Right ventricle myocardium superior (tissue), 1 donor: ENCODE measurements at regions not wholly inside any gene's neighbourhood (a gene's known extent, or its start where the extent isn't known, plus 50 kb on each side); places are given as distances from the start of the nearest gene placed in this dataset.

Experiments
- ATAC-seq: fragments of 200-7000 bp; cut with Tn5 transposase; one replicate; pipeline ENCODE4 v1.9.1; 2020; ENCODE audit warnings: mild to moderate bottlenecking; ENCODE audit not compliant: poor library complexity
- DNase-seq: peaks from one replicate; pipeline ENCODE4 v3.0.0-alpha.2; 2020
- intact Hi-C: fragments of 100-400 bp; cut with DNase I; formaldehyde crosslinking; loops from one replicate; pipeline ENCODE4 v1.11.2; 2022
- donor health status: DM: no; HTN: yes; CAD: no; lungs with severe emphysema.

DNA sequence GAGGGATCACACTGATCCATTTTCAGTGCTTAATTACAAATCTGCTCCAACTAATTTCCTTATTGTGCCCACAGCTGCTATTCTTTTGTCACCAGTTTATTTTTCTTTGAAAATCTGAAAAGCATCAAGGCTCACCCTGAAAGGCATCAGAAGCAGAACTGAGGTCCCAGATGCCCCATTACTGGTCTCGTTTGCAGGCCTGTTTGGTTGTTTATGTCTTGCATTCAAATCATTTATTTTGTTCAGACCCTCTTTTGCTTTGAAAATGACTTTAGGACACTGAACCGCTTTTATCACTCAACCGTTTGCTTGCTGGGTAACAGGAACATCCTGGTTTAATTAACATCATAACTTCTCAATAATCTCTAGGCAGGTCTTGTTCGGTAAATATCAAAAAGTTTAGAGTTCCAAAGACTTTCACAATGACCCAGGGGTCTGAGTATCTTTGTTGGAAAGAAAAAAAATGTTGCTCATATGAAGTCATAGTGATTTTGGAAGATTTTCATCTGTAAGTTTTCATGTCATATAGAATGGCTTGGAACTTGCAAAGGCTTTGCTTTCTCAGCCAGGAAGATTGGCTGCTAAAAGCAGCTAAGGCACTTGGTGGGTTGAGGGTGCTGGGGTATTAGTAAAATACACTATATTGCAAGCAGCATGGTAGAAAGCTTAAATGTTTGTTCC, 398.3 kb upstream of the NPVF start:
- no peak for ATAC-seq
- intact Hi-C loops: no loop called here

DNA sequence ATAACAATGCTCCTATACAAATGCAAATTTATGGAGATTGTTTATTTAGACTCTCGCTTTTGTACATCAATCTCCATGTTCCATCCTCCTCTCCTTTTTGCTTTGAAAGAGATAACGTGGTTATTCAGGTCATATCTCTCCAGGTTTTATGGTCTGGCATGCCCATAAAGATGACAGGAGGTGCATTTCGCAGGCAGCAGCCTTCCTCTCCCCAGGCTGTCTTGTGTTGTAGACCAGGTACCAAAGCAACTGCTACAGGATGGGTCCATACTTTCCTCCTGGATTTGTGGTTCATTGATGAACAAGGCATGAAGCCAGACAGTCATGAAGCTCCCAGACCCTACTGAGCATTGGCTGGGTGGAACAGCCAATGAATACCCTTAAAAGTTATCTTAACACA, 400.2 kb upstream of the NPVF start:
- DNase-seq (no peak), ATAC-seq (no peak)
- intact Hi-C loops: no loop called here

More for the DNA sequence above, 398.3 kb upstream of the NPVF start:
- DNase-seq: no peak

DNA sequence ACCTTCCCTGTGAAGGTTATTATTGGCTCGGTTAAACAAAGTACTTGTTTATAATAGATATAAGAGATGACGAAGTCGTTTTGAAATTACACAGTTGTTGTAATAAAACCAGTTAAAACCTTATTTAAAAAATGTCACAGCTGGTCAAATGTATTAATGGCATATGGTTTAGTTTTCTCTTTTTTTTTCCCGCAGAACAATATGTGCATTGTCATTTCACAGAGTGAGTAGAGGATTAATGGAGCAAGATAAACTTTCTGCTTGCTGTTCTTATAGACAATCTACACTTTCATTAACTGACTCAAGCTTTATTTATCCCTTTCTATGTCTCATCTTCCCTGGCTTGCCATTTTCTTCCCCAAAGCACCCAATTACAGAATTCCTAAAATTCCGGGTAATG, 404.3 kb upstream of the NPVF start:
- DNase-seq (no peak), ATAC-seq (no peak)
- intact Hi-C loops: no loop called here

DNA sequence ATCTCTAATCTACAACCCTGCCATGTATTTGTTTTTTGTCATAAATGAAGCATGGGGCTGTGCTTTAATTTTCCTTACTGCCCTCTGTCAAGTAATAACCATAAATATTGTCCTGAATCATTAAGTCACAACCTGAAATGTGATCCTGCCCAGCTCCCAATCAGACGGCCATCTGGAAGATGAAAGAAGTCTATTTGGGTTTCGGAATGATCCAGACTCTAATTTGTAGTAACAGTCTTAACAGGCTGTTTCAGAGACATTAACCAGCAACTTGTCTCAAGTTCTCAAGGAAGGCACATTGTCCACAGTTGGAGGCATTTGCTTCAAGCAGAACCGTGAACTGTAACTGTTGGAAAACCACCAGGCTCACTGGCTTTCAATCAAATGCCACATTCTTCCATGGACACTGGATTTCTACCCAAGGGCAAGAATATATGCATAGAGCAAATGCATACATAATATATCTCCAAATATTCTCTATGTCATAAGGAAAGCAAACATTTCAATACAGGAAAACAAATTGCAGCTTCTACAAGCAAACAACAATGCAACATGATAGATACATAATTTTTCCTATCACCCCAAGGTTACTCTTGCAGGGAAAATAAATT, 405.2 kb upstream of the NPVF start:
- DNase-seq (no peak), ATAC-seq (no peak)
- intact Hi-C loops: no loop called here

DNA sequence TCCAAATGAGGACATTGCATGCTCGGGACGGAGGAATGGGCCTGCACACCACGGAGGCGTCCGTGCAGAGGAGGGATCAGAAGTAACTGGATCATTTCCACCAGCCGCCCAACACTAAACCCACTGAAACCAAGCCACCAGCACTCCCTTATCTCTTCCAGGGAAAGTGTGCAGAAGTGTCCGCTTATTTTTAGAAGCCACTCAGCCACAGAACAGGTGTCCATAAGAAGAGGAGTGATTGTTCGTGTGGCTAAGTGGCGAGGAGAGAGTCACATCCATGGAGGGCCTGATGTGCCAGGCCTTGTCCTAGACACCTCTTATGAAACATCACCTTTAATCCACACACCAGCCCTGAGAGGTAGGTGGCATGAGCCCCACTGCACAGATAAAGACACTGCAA, 407.9 kb upstream of the NPVF start:
- ATAC-seq: peak; percentile 69
- intact Hi-C loops: no loop called here
- no peak for DNase-seq

DNA sequence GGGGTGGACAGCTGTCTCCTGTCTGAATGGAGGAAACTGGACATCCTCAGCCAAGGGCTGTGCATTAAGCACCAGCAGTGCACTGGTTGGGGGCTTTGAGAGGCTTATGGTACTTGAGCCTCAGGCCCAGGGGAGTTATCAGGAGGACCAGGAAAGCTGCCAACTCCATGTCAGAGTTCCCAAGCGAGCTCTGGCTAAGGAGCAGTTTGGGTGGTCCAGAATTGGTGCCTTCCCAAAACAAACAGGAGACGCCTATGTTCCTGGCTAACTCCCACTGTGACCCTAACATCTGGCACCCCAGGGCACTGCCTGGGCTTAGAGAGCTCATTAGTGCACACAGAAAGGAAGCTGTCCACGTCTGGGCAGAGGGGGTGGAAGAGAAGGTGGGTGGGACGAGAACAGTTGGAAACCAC, 408.6 kb upstream of the NPVF start:
- DNase-seq (peak; percentile 66), ATAC-seq (peak; percentile 69)
- intact Hi-C loops: no loop called here

DNA sequence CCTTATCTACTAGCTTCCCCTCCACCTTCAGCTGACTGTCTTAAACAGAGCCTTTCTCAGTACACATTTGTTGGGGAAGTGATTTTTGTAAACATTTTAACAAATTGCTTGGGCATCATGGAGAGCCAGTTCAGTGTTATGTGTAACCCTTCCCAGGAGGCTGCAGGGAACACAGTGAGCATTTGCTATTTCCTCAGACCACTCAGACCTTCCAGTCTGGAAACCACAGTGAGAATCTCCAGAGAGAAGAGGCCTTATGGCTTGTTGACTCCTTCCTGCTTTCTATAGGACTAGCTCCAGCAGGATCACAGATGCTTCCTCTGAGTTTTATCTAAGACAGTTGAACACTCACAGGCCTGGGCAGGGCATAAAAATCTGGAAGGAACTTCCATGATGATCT, 409.8 kb upstream of the NPVF start:
- intact Hi-C loops: no loop called here
- ATAC-seq: peak; percentile 14

DNA sequence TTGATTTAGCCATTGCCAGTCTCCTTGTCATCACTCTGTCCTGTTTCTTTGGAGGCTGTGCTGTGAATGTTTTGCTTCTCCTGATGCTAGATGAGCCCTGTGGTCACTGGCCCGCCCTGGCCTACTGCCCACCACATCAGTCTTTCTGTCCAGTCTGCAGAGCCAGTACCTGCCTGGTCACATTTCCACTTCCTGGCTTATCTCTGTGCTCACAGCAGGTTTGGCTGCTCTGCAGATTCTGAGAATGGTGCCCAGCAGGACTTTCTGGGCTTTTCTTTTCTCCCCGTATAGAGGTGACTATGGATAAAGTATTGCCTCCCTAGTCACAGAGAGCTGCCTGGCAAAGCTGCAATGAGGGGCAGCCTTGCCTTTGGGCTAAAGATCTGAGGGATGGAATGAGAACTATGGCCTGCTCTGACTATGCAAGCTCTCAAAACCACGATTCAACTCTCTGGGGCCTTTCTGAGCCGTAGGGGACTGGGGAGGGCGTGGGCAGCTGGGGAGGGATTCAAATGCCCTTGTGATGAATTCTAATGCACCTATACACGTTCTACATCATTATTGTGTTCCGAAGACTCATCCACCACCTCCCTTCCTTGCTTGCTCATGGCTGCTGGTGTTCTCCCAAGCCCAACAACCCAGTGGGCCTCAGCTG, 410.4 kb upstream of the NPVF start:
- ATAC-seq: no peak
- DNase-seq: no peak
- intact Hi-C loops: no loop called here

More for the DNA sequence above, 409.8 kb upstream of the NPVF start:
- DNase-seq: no peak

DNA sequence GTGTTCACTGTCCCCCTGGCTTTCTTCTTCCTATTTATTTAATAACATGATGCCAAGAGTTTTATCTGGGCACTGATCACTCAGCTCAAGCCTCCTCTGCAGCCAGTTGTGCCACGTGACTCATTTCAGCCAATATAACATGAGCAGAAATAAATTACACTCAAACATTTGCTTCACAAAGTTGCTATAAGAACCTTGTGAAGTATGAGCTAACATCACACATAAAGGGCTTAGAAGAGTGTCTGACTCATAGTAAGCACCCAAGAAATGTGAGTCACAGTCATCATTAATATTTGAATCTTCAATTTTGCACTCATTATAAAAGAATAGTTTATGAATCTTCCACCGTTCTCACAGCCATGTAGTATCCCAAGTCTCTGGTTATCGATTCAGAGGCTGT, 414.6 kb upstream of the NPVF start:
- intact Hi-C loops: no loop called here
- ATAC-seq (no peak), DNase-seq (no peak)

DNA sequence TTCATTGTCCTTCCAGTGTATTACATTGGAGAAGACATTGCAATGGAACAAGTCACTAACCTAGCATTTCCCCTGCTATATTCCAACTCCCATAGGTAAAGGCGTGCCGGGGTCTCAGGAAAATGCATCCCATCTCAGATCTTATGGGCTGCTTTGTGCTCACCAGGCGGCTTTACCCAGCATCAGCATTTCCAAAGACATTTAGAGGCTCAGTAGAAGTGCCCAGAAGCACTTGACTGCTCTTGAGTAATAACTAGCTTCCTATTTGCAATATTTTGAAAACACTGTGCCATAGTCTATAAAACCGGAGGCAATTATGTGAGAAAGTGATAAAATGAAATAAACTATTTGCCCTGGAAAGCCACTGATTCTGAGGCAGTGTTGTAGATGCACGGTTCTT, 415.0 kb upstream of the NPVF start:
- no peak for DNase-seq
- intact Hi-C loops: no loop called here
- ATAC-seq: peak; percentile 50

DNA sequence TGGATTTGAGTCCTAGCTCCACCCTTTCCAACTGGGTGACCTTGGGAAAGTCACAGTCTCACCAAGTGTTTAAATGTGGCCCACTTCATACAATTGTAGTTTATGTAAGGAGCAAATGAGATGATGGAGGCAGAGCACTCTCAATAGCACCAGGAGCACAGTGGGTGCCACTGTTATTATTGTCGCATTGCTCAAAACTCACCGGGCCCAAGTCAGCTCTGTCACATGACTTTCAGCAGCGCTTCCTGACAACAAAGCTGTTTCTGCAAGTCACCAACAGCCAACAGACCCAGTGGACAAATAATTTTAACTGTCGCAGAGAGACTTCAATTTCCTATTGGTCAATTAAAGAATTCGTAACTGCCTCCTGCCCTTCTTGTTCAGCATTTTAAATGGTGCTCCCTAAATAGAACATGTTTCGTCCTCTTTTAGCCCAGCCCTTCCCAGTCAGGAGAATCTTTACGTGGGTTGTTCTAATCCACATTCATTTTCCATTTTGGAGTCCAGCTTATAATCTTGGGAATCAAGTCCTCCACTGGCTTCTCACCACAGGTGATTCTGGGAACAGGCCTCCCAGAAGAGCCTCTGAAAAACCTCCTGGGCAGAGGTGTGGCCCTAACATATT, 415.6 kb upstream of the NPVF start:
- no peak for DNase-seq
- intact Hi-C loops: no loop called here
- peak; percentile 38 for ATAC-seq

DNA sequence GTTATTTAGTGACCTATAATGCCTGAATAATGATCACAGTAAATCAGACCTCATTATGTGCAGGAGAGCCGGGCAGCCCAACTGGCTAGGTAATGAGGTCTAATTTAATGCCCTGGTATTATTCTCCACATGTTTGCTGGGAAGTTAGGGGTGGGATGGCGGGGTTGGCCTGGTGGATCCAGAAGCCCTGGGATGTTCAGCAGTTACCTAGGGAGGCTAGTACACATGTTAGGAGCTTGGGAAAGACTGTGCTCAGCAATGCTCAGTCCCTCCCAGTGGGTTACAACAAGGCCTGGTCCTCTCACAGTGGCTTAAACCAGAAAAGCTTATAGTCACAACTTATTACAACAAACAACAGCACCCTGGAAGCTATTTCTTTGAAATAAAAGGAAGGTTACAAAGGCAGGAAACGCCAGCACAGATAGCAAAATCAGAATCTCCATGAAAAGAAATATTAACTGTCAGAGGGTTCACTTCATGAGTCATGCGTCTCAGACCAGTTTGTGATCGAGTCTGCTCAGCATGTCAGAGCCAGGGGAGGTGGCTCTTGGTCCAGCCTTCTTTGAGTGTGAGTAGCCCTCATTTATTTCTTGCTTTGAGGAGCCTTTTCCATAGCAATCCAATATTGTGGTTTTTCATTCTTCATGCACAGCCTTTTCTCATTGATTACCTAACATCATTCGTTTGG, 418.6 kb upstream of the NPVF start:
- no peak for ATAC-seq
- intact Hi-C loops: no loop called here
- no peak for DNase-seq

DNA sequence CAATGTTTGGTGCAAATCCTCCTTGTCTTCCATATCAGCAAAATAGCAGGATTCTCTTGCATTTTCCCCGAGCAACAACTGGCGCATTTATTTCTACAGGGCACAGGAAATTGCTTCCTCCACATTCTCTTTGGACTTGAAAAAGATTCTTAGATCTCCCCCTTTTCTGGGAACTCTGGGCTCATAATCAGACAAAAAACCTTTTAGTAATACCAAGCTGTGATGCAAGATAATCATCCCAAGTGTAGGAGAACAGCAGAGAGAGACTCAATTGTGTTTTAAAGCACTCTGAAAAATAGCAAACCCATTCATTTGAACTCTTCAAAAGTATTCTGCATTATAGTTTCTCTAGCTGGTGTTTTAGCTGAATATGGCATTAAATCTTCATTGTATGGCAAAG, 419.6 kb upstream of the NPVF start:
- DNase-seq (no peak), ATAC-seq (no peak)
- intact Hi-C loops: no loop called here

DNA sequence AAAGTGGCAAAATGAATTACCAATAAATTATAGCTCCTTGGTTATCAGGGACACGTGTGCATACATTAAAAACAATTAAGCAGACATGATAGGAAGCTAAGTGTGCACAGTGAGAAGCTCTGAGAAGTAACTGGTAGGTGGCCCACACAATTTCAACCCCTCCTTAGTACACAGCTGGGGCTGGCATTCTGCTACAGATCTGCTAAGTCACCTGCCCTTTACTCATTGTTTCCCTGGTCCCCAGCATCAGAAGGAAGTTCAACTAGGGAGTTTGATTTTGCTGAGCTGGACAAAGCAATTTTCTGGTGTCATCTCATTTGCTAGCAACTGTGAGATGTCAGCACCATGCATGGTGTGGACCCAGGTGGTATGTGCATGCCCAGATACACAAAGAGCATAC, 424.1 kb upstream of the NPVF start:
- intact Hi-C loops: no loop called here
- no peak for ATAC-seq

DNA sequence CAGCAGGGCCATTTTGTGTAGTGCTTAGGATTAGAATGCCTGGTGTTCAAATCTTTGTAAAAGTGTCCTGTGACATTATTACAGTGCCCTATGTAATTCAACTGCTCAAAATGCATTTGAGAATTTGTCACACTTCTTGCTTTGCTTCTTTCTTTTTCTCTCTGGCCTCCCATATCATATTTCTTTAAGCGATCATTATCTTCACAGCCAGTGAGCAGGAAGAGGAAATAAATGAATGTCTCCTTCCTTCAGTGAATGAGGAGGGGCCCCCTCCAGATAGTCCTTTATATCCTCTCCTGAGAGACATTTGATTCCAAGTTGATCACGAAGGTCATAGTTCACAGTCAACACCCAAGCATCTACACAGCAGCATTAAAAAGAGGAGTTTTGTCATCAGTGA, 425.1 kb upstream of the NPVF start:
- intact Hi-C loops: no loop called here
- DNase-seq (no peak), ATAC-seq (no peak)

More for the DNA sequence above, 424.1 kb upstream of the NPVF start:
- no peak for DNase-seq

DNA sequence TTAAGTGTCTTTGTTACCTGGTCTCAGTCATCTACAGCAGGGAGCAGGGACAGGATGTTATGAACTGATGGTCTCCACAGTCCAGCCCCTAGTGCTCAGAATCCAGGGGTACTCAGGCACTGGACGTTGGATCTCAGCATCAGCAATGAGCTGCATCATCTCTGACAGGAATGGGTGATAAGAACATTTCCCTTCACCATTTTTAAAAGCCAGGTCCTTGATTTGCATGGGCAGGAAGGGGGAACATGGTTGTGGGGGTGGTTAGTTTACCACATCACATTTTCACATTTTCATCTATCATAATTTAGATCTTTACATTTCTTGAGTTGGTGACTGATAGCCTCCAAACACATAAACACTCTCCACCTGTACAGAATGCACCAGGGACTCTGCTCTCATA, 427.8 kb upstream of the NPVF start:
- intact Hi-C loops: no loop called here
- no peak for ATAC-seq
- no peak for DNase-seq

DNA sequence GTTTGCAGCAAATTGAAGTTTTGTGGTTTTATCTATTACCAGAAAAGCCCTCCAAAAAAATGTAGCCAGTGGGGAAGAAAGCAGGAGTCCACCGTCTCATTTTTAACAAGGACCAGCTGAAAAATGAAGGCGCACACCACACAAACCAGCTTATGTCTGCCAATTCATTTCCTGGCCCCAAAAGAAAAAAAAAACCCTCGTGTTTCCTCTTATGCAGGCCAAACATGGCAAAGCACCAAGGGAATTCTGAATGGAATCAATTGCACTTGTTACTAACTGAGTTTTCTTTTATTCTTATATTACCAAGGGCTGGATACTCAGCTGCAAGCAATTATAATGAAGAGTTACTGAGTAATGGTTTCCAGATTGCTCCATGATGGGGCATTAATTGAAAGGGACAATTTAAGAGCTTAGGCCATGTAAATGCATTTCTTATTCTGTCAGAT, 428.3 kb upstream of the NPVF start:
- DNase-seq: no peak
- ATAC-seq: peak; percentile 30
- intact Hi-C loops: no loop called here

DNA sequence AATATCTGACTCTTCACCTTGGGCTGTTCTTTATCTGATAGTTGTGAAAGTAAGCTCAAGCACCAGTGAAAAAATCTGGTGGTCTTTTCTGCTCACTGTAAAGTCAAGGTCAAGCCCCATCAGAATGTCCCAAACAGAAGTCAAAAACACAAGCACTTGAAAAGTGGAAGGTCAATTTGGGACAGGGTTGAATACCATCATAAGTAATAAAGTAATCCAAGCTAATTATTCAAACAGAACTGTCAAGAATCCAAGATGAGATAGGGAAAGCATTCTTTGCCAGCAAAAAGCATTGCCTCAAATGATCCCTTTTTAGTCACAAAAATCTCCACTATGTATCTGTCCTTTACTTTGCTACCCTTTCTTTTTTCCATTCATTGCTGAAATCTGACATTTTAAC, 430.1 kb upstream of the NPVF start:
- no peak for DNase-seq
- intact Hi-C loops: no loop called here
- peak; percentile 49 for ATAC-seq

DNA sequence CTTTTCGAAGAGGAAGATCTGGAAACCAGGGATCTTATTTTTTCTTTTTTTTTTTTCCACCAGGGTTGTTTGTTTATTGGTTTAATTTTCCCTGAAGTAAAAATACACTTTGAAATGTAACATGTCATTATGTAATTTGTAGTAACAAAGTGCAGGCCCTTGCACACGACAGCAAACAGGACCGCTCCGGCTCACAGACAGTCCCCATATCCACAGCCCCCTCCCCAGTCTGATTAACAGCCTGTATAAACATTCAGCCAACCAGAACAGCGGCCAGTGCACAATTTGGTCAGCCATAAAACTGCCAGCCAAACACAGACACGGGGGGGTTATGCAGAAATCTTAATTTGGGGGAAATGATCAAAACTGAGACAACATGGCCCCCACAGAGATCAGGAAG, 431.6 kb upstream of the NPVF start:
- ATAC-seq (no peak), DNase-seq (no peak)
- intact Hi-C loops: no loop called here
